ENCODE measurements at regions not wholly inside any gene's neighbourhood (a gene's known extent, or its start where the extent isn't known, plus 50 kb on each side); places are given as distances from the start of the nearest gene placed in this dataset.

- DNase-seq (ENCODE audit: low read depth, low spot score) (no peak), FAIRE-seq (no peak)
- Histone ChIP-seq H3K4me3 (ENCODE audit: control insufficient read depth in 2 of 3, extremely low read depth in 1 of 3, insufficient read depth in 2 of 3, low read depth in 1 of 3, low read length in 3 of 3) (no peak overlapping the region), H3K4me1 (ENCODE audit: control insufficient read depth, extremely low read depth, insufficient read depth, low read length) (no peaks in the 10 kb centered on the region), H3K27ac (ENCODE audit: control insufficient read depth, insufficient read depth, low read length) (no peak overlapping the region), H3K4me2 (ENCODE audit: control insufficient read depth, extremely low read depth, insufficient read depth, low read depth, low read length) (no peak overlapping the region), H3K9ac (ENCODE audit: control insufficient read depth, extremely low read depth, insufficient read depth, low read length) (no peak overlapping the region), H4K20me1 (ENCODE audit: control insufficient read depth, extremely low read depth, insufficient read depth, low read length) (no peaks in the 10 kb centered on the region), H3K79me2 (ENCODE audit: control insufficient read depth, insufficient read depth, low read length) (no peaks in the 10 kb centered on the region), H2AFZ (ENCODE audit: control insufficient read depth, low read length) (no peak overlapping the region), H3K27me3 (ENCODE audit: control insufficient read depth, extremely low read depth, insufficient read depth, low read length) (no peaks in the 10 kb centered on the region), H3K9me1 (ENCODE audit: control insufficient read depth, extremely low read depth, insufficient read depth, low read length) (no peaks in the 10 kb centered on the region), H3K9me3 (ENCODE audit: control insufficient read depth, low read depth, low read length) (no peaks in the 10 kb centered on the region), H3K36me3 (ENCODE audit: control insufficient read depth in 2 of 2, extremely low read depth in 1 of 2, insufficient read depth in 2 of 2, low read length in 2 of 2) (no peaks in the 10 kb centered on the region)
- TF ChIP-seq CTCF (optimal IDR thresholded peaks at IDR 0.05 in 1 of 3, IDR thresholded peaks at IDR 0.05 in 1 of 3, conservative IDR thresholded peaks at IDR 0.05 in 1 of 3; ENCODE audit: extremely low read depth in 1 of 3, insufficient read depth in 2 of 3, low read length in 3 of 3) (no peak), EZH2 (IDR thresholded peaks at IDR 0.05; ENCODE audit: low read length) (no peak)
- dilution Hi-C loops (cut with MboI; ENCODE audit: extremely low pct_ligation_motif_present, low sequenced_read_pairs) = no loop called here
Observed at GRCh38 chr14:28565345-28565744, 201.2 kb upstream of the FOXG1 start.

DNA sequence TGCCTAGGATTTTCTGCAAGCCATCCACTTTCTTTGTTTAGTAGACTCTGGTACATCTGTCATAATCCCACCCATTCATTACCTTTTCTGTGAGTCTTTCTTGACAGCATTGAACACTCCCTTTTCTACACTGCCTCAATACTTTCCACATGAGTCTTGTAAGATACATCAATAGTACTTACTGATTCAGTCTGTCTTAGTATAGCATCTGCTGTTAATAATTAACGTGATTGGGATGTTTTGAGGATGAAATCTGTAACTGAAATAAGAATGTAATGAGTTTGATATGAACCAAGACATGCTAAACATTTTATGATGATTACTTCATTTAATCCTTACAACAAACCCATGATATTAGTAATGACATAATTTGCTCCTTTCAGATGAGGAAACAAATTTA is 196.2 kb upstream of the FOXG1 start:
- Histone ChIP-seq H4K20me1 (ENCODE audit: control insufficient read depth, extremely low read depth, insufficient read depth, low read length) (no peaks in the 10 kb centered on the region), H3K27ac (ENCODE audit: control insufficient read depth, insufficient read depth, low read length) (no peak overlapping the region), H3K4me1 (ENCODE audit: control insufficient read depth, extremely low read depth, insufficient read depth, low read length) (no peaks in the 10 kb centered on the region), H3K4me2 (ENCODE audit: control insufficient read depth, extremely low read depth, insufficient read depth, low read depth, low read length) (no peak overlapping the region), H3K27me3 (ENCODE audit: control insufficient read depth, extremely low read depth, insufficient read depth, low read length) (no peaks in the 10 kb centered on the region), H3K9me3 (ENCODE audit: control insufficient read depth, low read depth, low read length) (no peaks in the 10 kb centered on the region), H3K9ac (ENCODE audit: control insufficient read depth, extremely low read depth, insufficient read depth, low read length) (no peak overlapping the region), H3K9me1 (ENCODE audit: control insufficient read depth, extremely low read depth, insufficient read depth, low read length) (no peaks in the 10 kb centered on the region), H3K79me2 (ENCODE audit: control insufficient read depth, insufficient read depth, low read length) (no peaks in the 10 kb centered on the region), H3K4me3 (ENCODE audit: control insufficient read depth in 2 of 3, extremely low read depth in 1 of 3, insufficient read depth in 2 of 3, low read depth in 1 of 3, low read length in 3 of 3) (no peak overlapping the region), H3K36me3 (ENCODE audit: control insufficient read depth in 2 of 2, extremely low read depth in 1 of 2, insufficient read depth in 2 of 2, low read length in 2 of 2) (no peaks in the 10 kb centered on the region), H2AFZ (ENCODE audit: control insufficient read depth, low read length) (no peak overlapping the region)
- no peak for FAIRE-seq
- dilution Hi-C loops (cut with MboI; ENCODE audit: extremely low pct_ligation_motif_present, low sequenced_read_pairs) = no loop called here
- TF ChIP-seq EZH2 (IDR thresholded peaks at IDR 0.05; ENCODE audit: low read length) (no peak), CTCF (optimal IDR thresholded peaks at IDR 0.05 in 1 of 3, IDR thresholded peaks at IDR 0.05 in 1 of 3, conservative IDR thresholded peaks at IDR 0.05 in 1 of 3; ENCODE audit: extremely low read depth in 1 of 3, insufficient read depth in 2 of 3, low read length in 3 of 3) (no peak)
- DNase-seq (ENCODE audit: low read depth, low spot score) = no peak

Data from keratinocyte (primary cell).